ENCODE measurements at regions not wholly inside any gene's neighbourhood (a gene's known extent, or its start where the extent isn't known, plus 50 kb on each side); places are given as distances from the start of the nearest gene placed in this dataset.

DNA sequence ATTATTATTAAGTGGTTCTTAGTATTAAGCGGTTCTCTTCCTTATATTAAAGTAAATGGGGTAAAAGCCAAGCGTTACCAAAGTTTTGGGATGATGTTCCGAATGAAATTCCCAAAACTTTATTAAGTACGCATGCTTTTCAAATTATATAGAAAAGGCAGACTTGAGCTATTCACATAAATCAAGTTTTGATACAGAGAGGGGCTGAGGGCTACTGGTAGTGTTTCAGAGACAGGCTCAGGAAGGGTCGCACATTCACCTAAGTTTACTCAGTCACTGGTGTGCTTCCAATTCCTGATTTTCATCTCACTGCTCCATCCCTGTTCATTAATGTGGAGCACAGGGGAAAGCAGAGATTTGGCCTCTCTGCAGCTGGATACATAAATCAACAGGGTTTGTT is 652.2 kb downstream of the QKI start:
- H3K4me2 ChIP-seq (ENCODE audit: low read depth, low read length, poor library complexity, severe bottlenecking), result no peak overlapping the region
- no peaks in the 10 kb centered on the region for H3K9me2 ChIP-seq (replicated peaks; ENCODE audit: insufficient read depth, low read length)
- H3K27me3 ChIP-seq (ENCODE audit: low read length), result no peaks in the 10 kb centered on the region
- no peak overlapping the region for H3K27ac ChIP-seq (ENCODE audit: low read depth, low read length)
- H3K36me3 ChIP-seq (ENCODE audit: low read length), result no peaks in the 10 kb centered on the region
- no peak overlapping the region for H3K4me3 ChIP-seq (ENCODE audit: insufficient read depth, low read length, poor library complexity, severe bottlenecking)
- H3K9me3 ChIP-seq (ENCODE audit: insufficient read depth, low read length), result no peaks in the 10 kb centered on the region
- no peak overlapping the region for H2AFZ ChIP-seq (ENCODE audit: low read depth, low read length, severe bottlenecking)
- no peaks in the 10 kb centered on the region for H3K79me2 ChIP-seq (ENCODE audit: insufficient read depth, low read length)
- H4K20me1 ChIP-seq (ENCODE audit: low read depth, low read length), result no peaks in the 10 kb centered on the region
- H3K9ac ChIP-seq (ENCODE audit: low read length), result no peak overlapping the region
- no peaks in the 10 kb centered on the region for H3F3A ChIP-seq (ENCODE audit: insufficient read depth)
- TF ChIP-seq EZH2phosphoT487 (conservative IDR thresholded peaks at IDR 0.05; ENCODE audit: low read length), result no peak
- TF ChIP-seq, protein P1, sequence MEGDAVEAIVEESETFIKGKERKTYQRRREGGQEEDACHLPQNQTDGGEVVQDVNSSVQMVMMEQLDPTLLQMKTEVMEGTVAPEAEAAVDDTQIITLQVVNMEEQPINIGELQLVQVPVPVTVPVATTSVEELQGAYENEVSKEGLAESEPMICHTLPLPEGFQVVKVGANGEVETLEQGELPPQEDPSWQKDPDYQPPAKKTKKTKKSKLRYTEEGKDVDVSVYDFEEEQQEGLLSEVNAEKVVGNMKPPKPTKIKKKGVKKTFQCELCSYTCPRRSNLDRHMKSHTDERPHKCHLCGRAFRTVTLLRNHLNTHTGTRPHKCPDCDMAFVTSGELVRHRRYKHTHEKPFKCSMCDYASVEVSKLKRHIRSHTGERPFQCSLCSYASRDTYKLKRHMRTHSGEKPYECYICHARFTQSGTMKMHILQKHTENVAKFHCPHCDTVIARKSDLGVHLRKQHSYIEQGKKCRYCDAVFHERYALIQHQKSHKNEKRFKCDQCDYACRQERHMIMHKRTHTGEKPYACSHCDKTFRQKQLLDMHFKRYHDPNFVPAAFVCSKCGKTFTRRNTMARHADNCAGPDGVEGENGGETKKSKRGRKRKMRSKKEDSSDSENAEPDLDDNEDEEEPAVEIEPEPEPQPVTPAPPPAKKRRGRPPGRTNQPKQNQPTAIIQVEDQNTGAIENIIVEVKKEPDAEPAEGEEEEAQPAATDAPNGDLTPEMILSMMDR (IDR thresholded peaks at IDR 0.05; ENCODE audit: insufficient read depth, low read length, poor library complexity, severe bottlenecking), result no peak

DNA sequence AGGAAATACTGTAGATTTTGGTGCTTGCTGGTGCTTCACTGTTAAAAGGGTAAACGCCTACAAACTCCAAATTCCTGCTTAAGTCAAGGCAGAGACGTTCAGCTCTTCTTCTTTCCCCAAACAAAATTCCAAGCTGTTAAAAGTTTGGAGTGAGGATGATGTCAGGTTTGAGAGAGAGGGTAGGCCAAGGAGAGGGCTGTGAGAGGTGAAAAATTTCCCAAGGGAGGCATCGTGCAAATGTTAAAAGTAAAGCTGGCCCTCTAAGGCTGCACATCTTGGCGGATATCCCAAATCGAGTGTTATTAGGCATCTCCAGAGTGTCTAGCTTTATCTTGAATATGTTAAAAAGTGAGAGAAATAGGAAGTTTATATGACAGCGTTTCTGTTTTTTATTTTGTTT is 651.8 kb downstream of the QKI start:
- TF ChIP-seq, protein P1 (IDR thresholded peaks at IDR 0.05; ENCODE audit: insufficient read depth, low read length, poor library complexity, severe bottlenecking), result no peak
- no peak for TF ChIP-seq EZH2phosphoT487 (conservative IDR thresholded peaks at IDR 0.05; ENCODE audit: low read length)
- Histone ChIP-seq H3K9ac (ENCODE audit: low read length) (no peak overlapping the region), H3F3A (ENCODE audit: insufficient read depth) (no peaks in the 10 kb centered on the region)

DNA sequence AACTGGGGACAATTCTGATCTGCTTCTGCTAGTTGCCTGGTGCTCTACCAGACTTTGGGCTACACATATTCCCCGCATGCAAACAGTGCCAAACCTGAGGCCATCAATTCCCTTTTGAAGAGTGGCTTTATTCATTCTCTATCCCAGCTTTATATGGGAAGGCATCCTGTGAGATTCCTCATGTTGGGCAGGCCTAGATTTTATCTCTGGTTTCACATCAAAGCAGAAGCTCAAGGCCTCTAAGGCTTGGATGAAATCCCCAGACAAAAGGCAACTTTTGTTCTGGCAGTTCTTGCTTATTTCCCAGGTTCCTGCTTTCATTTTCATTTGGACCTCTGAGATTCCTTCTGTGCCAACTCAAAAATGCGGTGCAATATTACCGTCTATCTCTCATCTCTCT is 648.8 kb downstream of the QKI start:
- TF ChIP-seq EZH2phosphoT487 (conservative IDR thresholded peaks at IDR 0.05; ENCODE audit: low read length), result no peak
- TF ChIP-seq, protein P1 (IDR thresholded peaks at IDR 0.05; ENCODE audit: insufficient read depth, low read length, poor library complexity, severe bottlenecking), result no peak

More for the DNA sequence above, 651.8 kb downstream of the QKI start:
- Histone ChIP-seq H3K4me3 (ENCODE audit: insufficient read depth, low read length, poor library complexity, severe bottlenecking) (no peak overlapping the region), H3K27me3 (ENCODE audit: low read length) (no peaks in the 10 kb centered on the region), H2AFZ (ENCODE audit: low read depth, low read length, severe bottlenecking) (no peak overlapping the region), H3K4me2 (ENCODE audit: low read depth, low read length, poor library complexity, severe bottlenecking) (no peak overlapping the region), H3K27ac (ENCODE audit: low read depth, low read length) (no peak overlapping the region), H3K9me2 (replicated peaks; ENCODE audit: insufficient read depth, low read length) (no peaks in the 10 kb centered on the region), H3K36me3 (ENCODE audit: low read length) (no peaks in the 10 kb centered on the region), H3K9me3 (ENCODE audit: insufficient read depth, low read length) (no peaks in the 10 kb centered on the region), H4K20me1 (ENCODE audit: low read depth, low read length) (no peaks in the 10 kb centered on the region), H3K79me2 (ENCODE audit: insufficient read depth, low read length) (no peaks in the 10 kb centered on the region)

More for the DNA sequence above, 648.8 kb downstream of the QKI start:
- Histone ChIP-seq H3K36me3 (ENCODE audit: low read length) (no peaks in the 10 kb centered on the region), H3K9ac (ENCODE audit: low read length) (no peak overlapping the region), H3F3A (ENCODE audit: insufficient read depth) (no peaks in the 10 kb centered on the region), H4K20me1 (ENCODE audit: low read depth, low read length) (no peaks in the 10 kb centered on the region), H3K27me3 (ENCODE audit: low read length) (no peaks in the 10 kb centered on the region), H3K79me2 (ENCODE audit: insufficient read depth, low read length) (no peaks in the 10 kb centered on the region), H3K9me2 (replicated peaks; ENCODE audit: insufficient read depth, low read length) (no peaks in the 10 kb centered on the region), H2AFZ (ENCODE audit: low read depth, low read length, severe bottlenecking) (no peak overlapping the region), H3K27ac (ENCODE audit: low read depth, low read length) (no peak overlapping the region), H3K4me3 (ENCODE audit: insufficient read depth, low read length, poor library complexity, severe bottlenecking) (no peak overlapping the region), H3K9me3 (ENCODE audit: insufficient read depth, low read length) (no peaks in the 10 kb centered on the region), H3K4me2 (ENCODE audit: low read depth, low read length, poor library complexity, severe bottlenecking) (no peak overlapping the region)
